Vagina (tissue), 2 donors: ENCODE measurements at regions not wholly inside any gene's neighbourhood (a gene's known extent, or its start where the extent isn't known, plus 50 kb on each side); places are given as distances from the start of the nearest gene placed in this dataset.
"Not testable (repeated sequence)": the region's sequence is repeated elsewhere in the genome, so short reads cannot be mapped to it uniquely, and the experiment has no call there.

Source experiments
- DNase-seq, 2 donors: peaks; one replicate each; pipeline ENCODE4 v3.0.0-alpha.2; 2017; ENCODE audit errors: extremely low spot score in 2 of 2
- H3K27ac ChIP-seq: fragments of 200-600 bp; sonication (generic); one replicate; pipeline ENCODE4 v1.5.1; 2019
- H3K27me3 ChIP-seq: fragments of 200-600 bp; sonication (generic); one replicate; pipeline ENCODE4 v1.5.1; 2019
- H3K36me3 ChIP-seq, 2 donors: fragments of 200-600 bp; sonication (generic); one replicate each; pipeline ENCODE4 v1.5.1; 2017 to 2019
- H3K4me1 ChIP-seq: fragments of 200-600 bp; sonication (generic); one replicate; pipeline ENCODE4 v1.5.1; 2019
- H3K4me3 ChIP-seq, 2 donors: fragments of 200-600 bp; sonication (generic); 1 replicate in 1 of 2; 2 replicates in 1 of 2; pipeline ENCODE4 v1.5.1; 2016 to 2019
- H3K9me3 ChIP-seq: fragments of 200-600 bp; sonication (generic); one replicate; pipeline ENCODE4 v1.5.1; 2019
- CTCF ChIP-seq, 3 experiments: fragments of 450-650 bp in 2 of 3; fragments of 200-600 bp in 1 of 3; sonication (generic) in 1 of 3; IDR thresholded peaks; one replicate each; pipeline ENCODE4 v1.5.1; 2017 to 2019; ENCODE audit warnings: antibody characterized with exemption in 3 of 3, mild to moderate bottlenecking in 2 of 3, moderate library complexity in 2 of 3
- POLR2A ChIP-seq, 2 donors: fragments of 450-650 bp; IDR thresholded peaks; one replicate each; pipeline ENCODE4 v1.6.1; 2017; ENCODE audit warnings: antibody characterized with exemption in 2 of 2, mild to moderate bottlenecking in 2 of 2, moderate library complexity in 2 of 2
- POLR2AphosphoS5 ChIP-seq, 2 donors: sonication (generic); formaldehyde crosslinking; IDR thresholded peaks; one replicate each; pipeline ENCODE4 v1.9.0; 2017; ENCODE audit warnings: antibody characterized with exemption in 2 of 2, mild to moderate bottlenecking in 2 of 2, low read depth in 1 of 2; ENCODE audit not compliant: insufficient read depth in 1 of 2
- intact Hi-C: fragments of 100-400 bp; cut with DNase I; formaldehyde crosslinking; loops from one replicate; pipeline ENCODE4 v1.15.1; 2023

GRCh38 chr9:18060269-18060934 lies 413.6 kb upstream of the ADAMTSL1 start:
- H3K27me3 ChIP-seq = no peaks in the 10 kb centered on the region
- TF ChIP-seq CTCF (IDR thresholded peaks at IDR 0.05) (no peak), POLR2A (IDR thresholded peaks at IDR 0.05) (no peak), POLR2AphosphoS5 (IDR thresholded peaks at IDR 0.05; ENCODE audit: insufficient read depth in 1 of 2, low read depth in 1 of 2) (no peak)
- H3K9me3 ChIP-seq = no peaks in the 10 kb centered on the region
- H3K36me3 ChIP-seq = no peaks in the 10 kb centered on the region
- no peak overlapping the region for H3K4me3 ChIP-seq
- H3K27ac ChIP-seq = no peak overlapping the region
- peaks cover 9% of the 10 kb centered on the region for H3K4me1 ChIP-seq
- intact Hi-C loops = no loop called here
- no peak for DNase-seq

DNA sequence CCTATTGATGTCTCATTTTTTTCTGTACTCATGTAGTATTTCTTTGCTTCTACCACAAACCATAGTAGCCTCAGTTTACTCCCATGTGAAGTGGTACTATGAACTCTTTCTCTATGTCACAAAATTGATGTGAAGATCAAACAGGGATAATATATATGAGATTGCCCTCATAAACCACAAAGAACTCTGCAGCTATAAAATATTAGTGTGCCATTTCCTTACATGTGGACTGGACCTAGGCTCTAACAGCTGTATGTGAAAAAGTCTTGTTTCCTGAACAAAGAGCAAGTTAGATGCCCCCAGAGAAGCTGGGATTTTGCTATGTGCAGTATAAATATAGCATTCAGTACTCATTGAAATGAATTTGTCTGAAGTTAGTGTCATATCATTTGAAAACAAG lies 412.6 kb upstream of the ADAMTSL1 start:
- TF ChIP-seq POLR2AphosphoS5 (IDR thresholded peaks at IDR 0.05; ENCODE audit: insufficient read depth in 1 of 2, low read depth in 1 of 2) (no peak), CTCF (IDR thresholded peaks at IDR 0.05) (no peak), POLR2A (IDR thresholded peaks at IDR 0.05) (no peak)
- Histone ChIP-seq H3K27me3 (no peaks in the 10 kb centered on the region), H3K27ac (no peak overlapping the region), H3K4me1 (peaks cover 9% of the 10 kb centered on the region), H3K9me3 (no peaks in the 10 kb centered on the region), H3K4me3 (no peak overlapping the region), H3K36me3 (no peaks in the 10 kb centered on the region)
- intact Hi-C loops = no loop called here
- DNase-seq = no peak

- peaks cover 9% of the 10 kb centered on the region for H3K4me1 ChIP-seq
- H3K36me3 ChIP-seq = no peaks in the 10 kb centered on the region
- TF ChIP-seq POLR2AphosphoS5 (IDR thresholded peaks at IDR 0.05; ENCODE audit: insufficient read depth in 1 of 2, low read depth in 1 of 2) = no peak
- no peak for TF ChIP-seq POLR2A (IDR thresholded peaks at IDR 0.05)
- TF ChIP-seq CTCF (IDR thresholded peaks at IDR 0.05) = no peak
- DNase-seq = no peak
- H3K9me3 ChIP-seq = no peaks in the 10 kb centered on the region
- H3K4me3 ChIP-seq = no peak overlapping the region
- intact Hi-C loops = no loop called here
- H3K27ac ChIP-seq = no peak overlapping the region
- H3K27me3 ChIP-seq = no peaks in the 10 kb centered on the region
Measured at GRCh38 chr9:18061856-18062255, 412.1 kb upstream of the ADAMTSL1 start.

GRCh38 chr9:18063856-18064390 lies 410.0 kb upstream of the ADAMTSL1 start:
- Histone ChIP-seq H3K36me3 (no peaks in the 10 kb centered on the region), H3K4me1 (peaks cover 7% of the 10 kb centered on the region), H3K9me3 (no peaks in the 10 kb centered on the region), H3K27ac (no peak overlapping the region), H3K4me3 (no peak overlapping the region), H3K27me3 (no peaks in the 10 kb centered on the region)
- no peak for DNase-seq
- TF ChIP-seq POLR2AphosphoS5 (IDR thresholded peaks at IDR 0.05; ENCODE audit: insufficient read depth in 1 of 2, low read depth in 1 of 2) = no peak
- TF ChIP-seq POLR2A (IDR thresholded peaks at IDR 0.05) = no peak
- no peak for TF ChIP-seq CTCF (IDR thresholded peaks at IDR 0.05)
- intact Hi-C loops = no loop called here

- H3K4me3 ChIP-seq, H3K27me3 ChIP-seq, H3K4me1 ChIP-seq, H3K9me3 ChIP-seq, H3K36me3 ChIP-seq, DNase-seq, H3K27ac ChIP-seq, intact Hi-C loops: not testable (repeated sequence)
Measured at GRCh38 chr9:18066608-18067007, 407.3 kb upstream of the ADAMTSL1 start.
